Astrocyte (in vitro differentiated cells and primary cell): ENCODE measurements at regions not wholly inside any gene's neighbourhood (a gene's known extent, or its start where the extent isn't known, plus 50 kb on each side); places are given as distances from the start of the nearest gene placed in this dataset.

Source experiments
- DNase-seq: peaks from one replicate; pipeline ENCODE4 v3.0.0-alpha.2; 2010; ENCODE audit warnings: low read depth
- FAIRE-seq: peaks from 2 replicates; lab custom pipeline; 2011; peaks lifted over from hg19 to GRCh38; lab: Jason Lieb, UNC
- H2AFZ ChIP-seq: 2 replicates; pipeline ENCODE4 v1.6.0; 2012; ENCODE audit warnings: low read depth, low read length, inconsistent platforms
- H3K27ac ChIP-seq: 2 replicates; pipeline ENCODE4 v1.5.1; 2011; ENCODE audit warnings: low read depth, low read length, inconsistent platforms
- H3K27me3 ChIP-seq: 2 replicates; pipeline ENCODE4 v1.6.0; 2011; ENCODE audit warnings: low read length, inconsistent platforms; ENCODE audit not compliant: insufficient read depth
- H3K36me3 ChIP-seq: 2 replicates; pipeline ENCODE4 v1.5.1; 2011; ENCODE audit warnings: low read length, inconsistent platforms; ENCODE audit not compliant: insufficient read depth
- H3K4me1 ChIP-seq: 2 replicates; pipeline ENCODE4 v1.5.1; 2011; ENCODE audit warnings: low read length, inconsistent platforms; ENCODE audit not compliant: insufficient read depth
- H3K4me2 ChIP-seq: 2 replicates; pipeline ENCODE4 v1.6.0; 2012; ENCODE audit warnings: low read length, inconsistent platforms
- H3K4me3 ChIP-seq: 2 replicates; pipeline ENCODE4 v1.5.1; 2011; ENCODE audit warnings: low read depth, mild to moderate bottlenecking, low read length, inconsistent platforms; ENCODE audit not compliant: insufficient read depth
- H3K79me2 ChIP-seq: 2 replicates; pipeline ENCODE4 v1.6.0; 2012; ENCODE audit warnings: mild to moderate bottlenecking, low read length, inconsistent platforms; ENCODE audit not compliant: insufficient read depth
- H3K9ac ChIP-seq: 2 replicates; pipeline ENCODE4 v1.6.0; 2012; ENCODE audit warnings: mild to moderate bottlenecking, low read length, inconsistent platforms
- H3K9me3 ChIP-seq: 2 replicates; pipeline ENCODE4 v1.5.1; 2012; ENCODE audit warnings: low read depth, mild to moderate bottlenecking, low read length, inconsistent platforms; ENCODE audit not compliant: insufficient read depth
- H4K20me1 ChIP-seq: 2 replicates; pipeline ENCODE4 v1.6.0; 2012; ENCODE audit warnings: low read length, inconsistent platforms; ENCODE audit not compliant: insufficient read depth
- H3K27ac Mint-ChIP-seq: one replicate; pipeline ENCODE4 v1.8.0; 2021; ENCODE audit warnings: mild to moderate bottlenecking, mixed read lengths; ENCODE audit not compliant: unreplicated experiment
- H3K27me3 Mint-ChIP-seq: one replicate; pipeline ENCODE4 v1.8.0; 2021; ENCODE audit warnings: low read depth, mixed read lengths; ENCODE audit not compliant: unreplicated experiment
- H3K36me3 Mint-ChIP-seq: one replicate; pipeline ENCODE4 v1.8.0; 2021; ENCODE audit warnings: low read depth, mixed read lengths; ENCODE audit not compliant: unreplicated experiment
- H3K4me1 Mint-ChIP-seq: one replicate; pipeline ENCODE4 v1.8.0; 2021; ENCODE audit warnings: low read depth, mixed read lengths; ENCODE audit not compliant: unreplicated experiment
- H3K4me3 Mint-ChIP-seq: one replicate; pipeline ENCODE4 v1.8.0; 2021; ENCODE audit warnings: mild to moderate bottlenecking, moderate library complexity, mixed read lengths; ENCODE audit not compliant: unreplicated experiment
- H3K9me3 Mint-ChIP-seq: one replicate; pipeline ENCODE4 v1.8.0; 2021; ENCODE audit warnings: mild to moderate bottlenecking, mixed read lengths; ENCODE audit not compliant: unreplicated experiment
- CTCF ChIP-seq: IDR thresholded peaks from 2 replicates; pipeline ENCODE4 v1.5.1; 2011; ENCODE audit warnings: low read depth, mild to moderate bottlenecking, inconsistent platforms, low read length, moderate library complexity; ENCODE audit not compliant: insufficient read depth
- EZH2 ChIP-seq: IDR thresholded peaks from 2 replicates; pipeline ENCODE4 v1.6.1; 2012; ENCODE audit warnings: mild to moderate bottlenecking, low read length, inconsistent platforms; ENCODE audit not compliant: insufficient read depth

GRCh38 chr2:173580351-173580750 lies 225.7 kb downstream of the CDCA7 start:
- H3K4me2 ChIP-seq = no peak overlapping the region
- H3K9ac ChIP-seq = no peak overlapping the region
- DNase-seq (no peak), FAIRE-seq (no peak)
- no peaks in the 10 kb centered on the region for H3K27me3 Mint-ChIP-seq
- no peaks in the 10 kb centered on the region for H3K4me1 Mint-ChIP-seq
- H3K4me1 ChIP-seq = no peaks in the 10 kb centered on the region
- H3K79me2 ChIP-seq = no peaks in the 10 kb centered on the region
- no peaks in the 10 kb centered on the region for H3K27me3 ChIP-seq
- TF ChIP-seq EZH2 (no peak), CTCF (no peak)
- H3K9me3 Mint-ChIP-seq = no peaks in the 10 kb centered on the region
- H3K36me3 Mint-ChIP-seq = no peaks in the 10 kb centered on the region
- no peak overlapping the region for H2AFZ ChIP-seq
- no peaks in the 10 kb centered on the region for H4K20me1 ChIP-seq
- H3K27ac ChIP-seq = no peak overlapping the region
- no peaks in the 10 kb centered on the region for H3K9me3 ChIP-seq
- H3K27ac Mint-ChIP-seq = no peak overlapping the region
- no peak overlapping the region for H3K4me3 Mint-ChIP-seq
- H3K4me3 ChIP-seq = no peak overlapping the region
- no peaks in the 10 kb centered on the region for H3K36me3 ChIP-seq

GRCh38 chr2:173580956-173581355 lies 226.3 kb downstream of the CDCA7 start:
- H3K27ac ChIP-seq = no peak overlapping the region
- no peaks in the 10 kb centered on the region for H3K9me3 ChIP-seq
- H3K27me3 ChIP-seq = no peaks in the 10 kb centered on the region
- H3K79me2 ChIP-seq = no peaks in the 10 kb centered on the region
- Mint-ChIP-seq H3K4me1 (no peaks in the 10 kb centered on the region), H3K9me3 (no peaks in the 10 kb centered on the region), H3K27ac (no peak overlapping the region), H3K36me3 (no peaks in the 10 kb centered on the region), H3K4me3 (no peak overlapping the region), H3K27me3 (no peaks in the 10 kb centered on the region)
- H3K4me2 ChIP-seq = no peak overlapping the region
- DNase-seq = no peak
- H2AFZ ChIP-seq = no peak overlapping the region
- H3K9ac ChIP-seq = no peak overlapping the region
- H3K36me3 ChIP-seq = no peaks in the 10 kb centered on the region
- H3K4me1 ChIP-seq = no peaks in the 10 kb centered on the region
- no peak for TF ChIP-seq EZH2
- no peak for TF ChIP-seq CTCF
- H4K20me1 ChIP-seq = no peaks in the 10 kb centered on the region
- no peak overlapping the region for H3K4me3 ChIP-seq
- FAIRE-seq = no peak

- FAIRE-seq = no peak
- no peak overlapping the region for H3K4me3 ChIP-seq
Measured at GRCh38 chr2:173583196-173583595, 228.5 kb downstream of the CDCA7 start.

More at GRCh38 chr2:173583196-173583595, 228.5 kb downstream of the CDCA7 start:
- no peaks in the 10 kb centered on the region for H3K9me3 ChIP-seq
- TF ChIP-seq CTCF (no peak), EZH2 (no peak)
- no peaks in the 10 kb centered on the region for H3K27me3 ChIP-seq
- no peak overlapping the region for H3K27ac ChIP-seq
- Mint-ChIP-seq H3K27ac (no peak overlapping the region), H3K27me3 (no peaks in the 10 kb centered on the region), H3K36me3 (no peaks in the 10 kb centered on the region), H3K4me1 (no peaks in the 10 kb centered on the region), H3K9me3 (no peaks in the 10 kb centered on the region), H3K4me3 (no peak overlapping the region)
- DNase-seq = no peak
- H3K36me3 ChIP-seq = no peaks in the 10 kb centered on the region
- no peak overlapping the region for H3K4me2 ChIP-seq
- no peaks in the 10 kb centered on the region for H3K4me1 ChIP-seq
- no peaks in the 10 kb centered on the region for H4K20me1 ChIP-seq
- H2AFZ ChIP-seq = no peak overlapping the region
- no peaks in the 10 kb centered on the region for H3K79me2 ChIP-seq
- H3K9ac ChIP-seq = no peak overlapping the region
